ENCODE measurements at regions not wholly inside any gene's neighbourhood (a gene's known extent, or its start where the extent isn't known, plus 50 kb on each side); places are given as distances from the start of the nearest gene placed in this dataset.

DNA sequence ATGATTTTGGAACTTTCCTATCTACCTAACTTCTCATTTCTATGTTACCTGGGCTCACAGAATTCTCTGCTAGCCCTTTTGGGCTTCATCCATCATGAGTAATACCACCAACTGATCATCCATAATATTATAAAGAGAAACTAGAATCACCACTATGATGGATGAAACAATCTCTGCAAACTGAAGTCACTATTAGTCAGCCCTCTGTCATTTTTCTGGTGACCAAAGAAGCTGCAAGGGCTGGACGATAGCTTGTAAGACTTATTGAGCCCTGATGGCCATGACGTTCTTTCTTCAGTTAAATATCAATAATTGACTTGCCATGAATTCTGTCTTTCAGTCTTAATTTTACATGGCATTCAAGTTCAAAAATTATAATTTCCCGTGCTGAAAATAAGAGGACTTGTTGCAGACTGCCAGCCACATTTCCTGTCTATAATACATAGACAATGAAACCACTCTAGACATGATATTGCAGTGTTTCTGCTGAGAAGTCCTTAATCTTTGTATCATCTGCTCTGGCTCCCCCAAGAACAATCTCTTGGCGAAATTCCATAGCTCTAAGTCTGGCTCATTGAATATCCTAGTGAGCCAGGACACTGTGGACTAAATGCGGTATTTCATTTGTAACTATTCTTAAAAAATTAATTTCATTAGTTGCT lies 655.0 kb upstream of the CAMK1G start:
- intact Hi-C loops (cut with DNase I): no loop called here
- no peak for DNase-seq (ENCODE audit: low spot score in 2 of 2)

GRCh38 chr1:208929575-208929974 lies 653.9 kb upstream of the CAMK1G start:
- H3K27me3 ChIP-seq: no peaks in the 10 kb centered on the region
- no peaks in the 10 kb centered on the region for H3K36me3 ChIP-seq
- no peak for TF ChIP-seq CTCF (IDR thresholded peaks at IDR 0.05)
- H3K27ac ChIP-seq: no peak overlapping the region
- H3K4me3 ChIP-seq: no peak overlapping the region
- no peaks in the 10 kb centered on the region for H3K4me1 ChIP-seq
- intact Hi-C loops (cut with DNase I): no loop called here
- DNase-seq (ENCODE audit: low spot score in 2 of 2): no peak
- no peaks in the 10 kb centered on the region for H3K9me3 ChIP-seq

More for the DNA sequence above, 655.0 kb upstream of the CAMK1G start:
- no peaks in the 10 kb centered on the region for H3K9me3 ChIP-seq
- H3K27me3 ChIP-seq: no peaks in the 10 kb centered on the region
- H3K36me3 ChIP-seq: no peaks in the 10 kb centered on the region
- H3K4me3 ChIP-seq: no peak overlapping the region
- TF ChIP-seq CTCF (IDR thresholded peaks at IDR 0.05): no peak
- H3K4me1 ChIP-seq: no peaks in the 10 kb centered on the region
- no peak overlapping the region for H3K27ac ChIP-seq

DNA sequence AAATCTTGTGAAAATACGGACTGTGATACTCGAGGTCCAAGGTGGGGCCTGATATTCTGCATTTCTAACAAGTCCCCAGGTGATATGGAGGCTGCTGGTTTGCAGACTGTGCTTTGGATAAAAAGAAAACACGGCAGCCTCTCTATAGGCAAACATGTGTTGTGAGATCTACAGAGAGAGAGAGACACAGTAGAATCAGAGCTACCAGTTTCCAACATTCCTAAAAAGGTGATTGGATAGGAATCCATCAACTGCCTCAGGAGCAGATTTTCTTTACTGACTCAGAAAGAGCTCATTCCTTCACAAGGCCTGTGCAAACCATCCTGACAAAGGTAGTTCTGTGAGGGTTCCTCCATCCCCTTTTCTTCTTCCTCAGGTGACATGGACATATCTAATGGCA lies 651.6 kb upstream of the CAMK1G start:
- no peak overlapping the region for H3K27ac ChIP-seq
- DNase-seq (ENCODE audit: low spot score in 2 of 2): no peak
- intact Hi-C loops (cut with DNase I): no loop called here
- H3K9me3 ChIP-seq: no peaks in the 10 kb centered on the region
- no peaks in the 10 kb centered on the region for H3K4me1 ChIP-seq
- H3K36me3 ChIP-seq: no peaks in the 10 kb centered on the region
- H3K4me3 ChIP-seq: no peak overlapping the region
- no peak for TF ChIP-seq CTCF (IDR thresholded peaks at IDR 0.05)
- H3K27me3 ChIP-seq: no peaks in the 10 kb centered on the region

- no peak overlapping the region for H3K4me3 ChIP-seq
- H3K36me3 ChIP-seq: no peaks in the 10 kb centered on the region
- no peak for TF ChIP-seq CTCF (IDR thresholded peaks at IDR 0.05)
- no peak overlapping the region for H3K27ac ChIP-seq
- intact Hi-C loops (cut with DNase I): no loop called here
- DNase-seq (ENCODE audit: low spot score in 2 of 2): no peak
- H3K9me3 ChIP-seq: no peaks in the 10 kb centered on the region
- H3K27me3 ChIP-seq: no peaks in the 10 kb centered on the region
- no peaks in the 10 kb centered on the region for H3K4me1 ChIP-seq
Measured at GRCh38 chr1:208933984-208934525, 649.5 kb upstream of the CAMK1G start.

DNA sequence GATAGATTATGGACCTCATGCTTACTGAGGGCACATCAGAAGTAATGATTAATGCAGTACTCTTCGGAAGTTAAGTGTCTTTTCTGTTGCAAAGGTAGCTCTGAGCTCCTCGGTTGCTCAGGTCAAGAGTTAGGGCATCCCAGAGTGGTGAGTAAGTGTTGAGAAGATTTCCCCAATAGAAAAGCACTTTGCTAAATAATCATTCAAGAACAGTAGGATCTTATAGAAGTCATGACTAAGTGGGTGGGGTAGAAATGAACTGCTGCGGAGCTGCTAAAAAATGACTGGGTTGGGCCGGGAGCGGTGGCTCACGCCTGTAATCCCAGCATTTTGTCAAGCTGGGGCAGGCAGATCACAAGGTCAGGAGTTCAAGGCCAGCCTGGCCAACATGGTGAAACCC lies 648.6 kb upstream of the CAMK1G start:
- Histone ChIP-seq H3K4me3 (no peak overlapping the region), H3K27ac (no peak overlapping the region), H3K9me3 (no peaks in the 10 kb centered on the region), H3K27me3 (no peaks in the 10 kb centered on the region), H3K4me1 (no peaks in the 10 kb centered on the region), H3K36me3 (no peaks in the 10 kb centered on the region)
- no peak for TF ChIP-seq CTCF (IDR thresholded peaks at IDR 0.05)
- intact Hi-C loops (cut with DNase I): no loop called here
- DNase-seq (ENCODE audit: low spot score in 2 of 2): no peak

Measured in ascending aorta (tissue), 2 donors.